SK-N-SH treated with all-trans-retinoic acid at 6 μM for 48 hours (cell line): ENCODE measurements at regions not wholly inside any gene's neighbourhood (a gene's known extent, or its start where the extent isn't known, plus 50 kb on each side); places are given as distances from the start of the nearest gene placed in this dataset.

ENCODE experiments used
- ATAC-seq: fragments of 200-7000 bp; cut with Tn5 transposase; 3 replicates; pipeline ENCODE4 v1.9.1; 2020; ENCODE audit warnings: mild to moderate bottlenecking, moderate library complexity
- ARNTL ChIP-seq: fragments of 450-650 bp; formaldehyde crosslinking; IDR thresholded peaks from 2 replicates; pipeline ENCODE4 v1.5.0; 2020; ENCODE audit warnings: low read depth, mild to moderate bottlenecking, moderate library complexity, borderline replicate concordance
- BACH2 ChIP-seq: fragments of 250-450 bp; sonication (Bioruptor Pico); IDR thresholded peaks from 2 replicates; pipeline ENCODE4 v1.9.0; 2021; ENCODE audit warnings: mild to moderate bottlenecking, borderline replicate concordance
- CREB5 ChIP-seq: fragments of 250-450 bp; sonication (Bioruptor Pico); IDR thresholded peaks from 2 replicates; pipeline ENCODE4 v1.5.1; 2020; ENCODE audit warnings: low read depth, mild to moderate bottlenecking, moderate library complexity
- CSRNP3 ChIP-seq: fragments of 250-450 bp; sonication (Bioruptor Pico); IDR thresholded peaks from 2 replicates; pipeline ENCODE4 v1.5.1; 2021; ENCODE audit warnings: mild to moderate bottlenecking, moderate library complexity
- ESRRG ChIP-seq: fragments of 250-450 bp; sonication (Bioruptor Pico); IDR thresholded peaks from 2 replicates; pipeline ENCODE4 v1.6.1; 2021; ENCODE audit warnings: mild to moderate bottlenecking
- PATZ1 ChIP-seq: fragments of 250-450 bp; sonication (Bioruptor Pico); IDR thresholded peaks from 2 replicates; pipeline ENCODE4 v1.8.0; 2020; ENCODE audit warnings: mild to moderate bottlenecking, moderate library complexity, borderline replicate concordance
- POU6F1 ChIP-seq: fragments of 250-450 bp; sonication (Bioruptor Pico); IDR thresholded peaks from 2 replicates; pipeline ENCODE4 v1.8.0; 2021; ENCODE audit warnings: low read depth, mild to moderate bottlenecking, moderate library complexity, borderline replicate concordance
- RARB ChIP-seq: fragments of 250-450 bp; sonication (Bioruptor Pico); IDR thresholded peaks from 2 replicates; pipeline ENCODE4 v1.8.0; 2021; ENCODE audit warnings: mild to moderate bottlenecking, moderate library complexity
- SNAI2 ChIP-seq: fragments of 250-450 bp; sonication (Bioruptor Pico); IDR thresholded peaks from 2 replicates; pipeline ENCODE4 v1.5.0; 2020; ENCODE audit warnings: mild to moderate bottlenecking, moderate library complexity
- TCF4 ChIP-seq: fragments of 250-450 bp; sonication (Bioruptor Pico); IDR thresholded peaks from 2 replicates; pipeline ENCODE4 v1.8.0; 2021; ENCODE audit warnings: mild to moderate bottlenecking, moderate library complexity, borderline replicate concordance
- ZC3H10 ChIP-seq: fragments of 250-450 bp; sonication (Bioruptor Pico); IDR thresholded peaks from 2 replicates; pipeline ENCODE4 v1.5.1; 2021; ENCODE audit warnings: mild to moderate bottlenecking, moderate library complexity
- ZNF565 ChIP-seq: fragments of 450-650 bp; formaldehyde crosslinking; conservative IDR thresholded peaks from 2 replicates; pipeline ENCODE4 v1.5.0; 2020; ENCODE audit warnings: low read depth, mild to moderate bottlenecking, moderate library complexity
- ZNF8 ChIP-seq: fragments of 450-650 bp; formaldehyde crosslinking; IDR thresholded peaks from 2 replicates; pipeline ENCODE4 v1.5.0; 2020; ENCODE audit warnings: mild to moderate bottlenecking, moderate library complexity

- no peak for TF ChIP-seq TCF4
Measured at GRCh38 chr5:5558638-5559527, 136.4 kb downstream of the ICE1 start (continued).

- no peak for ATAC-seq
- TF ChIP-seq ARNTL (CRISPR knock-in tag) (no peak), ESRRG (CRISPR knock-in tag) (no peak), ZNF565 (CRISPR knock-in tag) (no peak), SNAI2 (CRISPR knock-in tag) (no peak), CSRNP3 (CRISPR knock-in tag) (no peak), POU6F1 (no peak), PATZ1 (CRISPR knock-in tag) (no peak)
Measured at GRCh38 chr5:5558102-5558501, 135.6 kb downstream of the ICE1 start.

- ATAC-seq = no peak
- no peak for TF ChIP-seq ARNTL (CRISPR knock-in tag)
- TF ChIP-seq SNAI2 (CRISPR knock-in tag) = no peak
- no peak for TF ChIP-seq CSRNP3 (CRISPR knock-in tag)
- TF ChIP-seq ESRRG (CRISPR knock-in tag) = no peak
- TF ChIP-seq BACH2 (CRISPR knock-in tag) = no peak
- TF ChIP-seq RARB (CRISPR knock-in tag) = no peak
- no peak for TF ChIP-seq ZNF565 (CRISPR knock-in tag)
- no peak for TF ChIP-seq CREB5 (CRISPR knock-in tag)
- TF ChIP-seq, all 23 proteins: peak for 0
Measured at GRCh38 chr5:5551499-5551898, 129.0 kb downstream of the ICE1 start.

- ATAC-seq = no peak
Measured at GRCh38 chr5:5546408-5546807, 123.9 kb downstream of the ICE1 start.

More at GRCh38 chr5:5546408-5546807, 123.9 kb downstream of the ICE1 start:
- no peak for TF ChIP-seq SNAI2 (CRISPR knock-in tag)
- TF ChIP-seq CREB5 (CRISPR knock-in tag) = no peak
- TF ChIP-seq ZNF8 = no peak
- TF ChIP-seq ZC3H10 (CRISPR knock-in tag) = no peak
